Ishikawa (cell line): ENCODE measurements at regions not wholly inside any gene's neighbourhood (a gene's known extent, or its start where the extent isn't known, plus 50 kb on each side); places are given as distances from the start of the nearest gene placed in this dataset.

Source experiments
- CEBPB ChIP-seq: IDR thresholded peaks from 2 replicates; pipeline ENCODE4 v1.6.1; 2012
- CREB1 ChIP-seq: IDR thresholded peaks from 2 replicates; pipeline ENCODE4 v1.6.1; 2012; ENCODE audit warnings: low read depth
- EGR1 ChIP-seq: IDR thresholded peaks from 2 replicates; pipeline ENCODE4 v1.6.1; 2012
- EP300 ChIP-seq: IDR thresholded peaks from 2 replicates; pipeline ENCODE4 v1.6.1; 2012; ENCODE audit warnings: borderline replicate concordance
- FOXM1 ChIP-seq: IDR thresholded peaks from 2 replicates; pipeline ENCODE4 v1.6.1; 2012; ENCODE audit warnings: low read depth, borderline replicate concordance
- MAX ChIP-seq: IDR thresholded peaks from 2 replicates; pipeline ENCODE4 v1.6.1; 2012
- NFIC ChIP-seq: IDR thresholded peaks from 2 replicates; pipeline ENCODE4 v1.6.1; 2012
- RAD21 ChIP-seq: IDR thresholded peaks from 2 replicates; pipeline ENCODE4 v1.6.1; 2012; ENCODE audit warnings: low read depth
- TAF1 ChIP-seq: IDR thresholded peaks from 2 replicates; pipeline ENCODE4 v1.6.1; 2012; ENCODE audit warnings: low read depth, mild to moderate bottlenecking
- TCF12 ChIP-seq: IDR thresholded peaks from 2 replicates; pipeline ENCODE4 v1.6.1; 2012; ENCODE audit warnings: low read depth
- TEAD4 ChIP-seq: IDR thresholded peaks from 2 replicates; pipeline ENCODE4 v1.6.1; 2012
- USF1 ChIP-seq: IDR thresholded peaks from 2 replicates; pipeline ENCODE4 v1.6.1; 2012
- YY1 ChIP-seq: IDR thresholded peaks from 2 replicates; pipeline ENCODE4 v1.6.1; 2012; ENCODE audit warnings: low read depth
- ZBTB7A ChIP-seq: IDR thresholded peaks from 2 replicates; pipeline ENCODE4 v1.6.1; 2012; ENCODE audit warnings: low read depth
- TF ChIP-seq, protein P1 (sequence below): IDR thresholded peaks from 2 replicates; pipeline ENCODE4 v1.6.1; 2012; ENCODE audit warnings: low read depth, mild to moderate bottlenecking

- TF ChIP-seq NFIC (no peak), MAX (no peak), TCF12 (no peak), YY1 (no peak), FOXM1 (no peak), CEBPB (no peak), EGR1 (no peak), EP300 (no peak), CREB1 (no peak), TAF1 (no peak), TEAD4 (no peak), RAD21 (no peak), USF1 (no peak)
- TF ChIP-seq, protein P1, sequence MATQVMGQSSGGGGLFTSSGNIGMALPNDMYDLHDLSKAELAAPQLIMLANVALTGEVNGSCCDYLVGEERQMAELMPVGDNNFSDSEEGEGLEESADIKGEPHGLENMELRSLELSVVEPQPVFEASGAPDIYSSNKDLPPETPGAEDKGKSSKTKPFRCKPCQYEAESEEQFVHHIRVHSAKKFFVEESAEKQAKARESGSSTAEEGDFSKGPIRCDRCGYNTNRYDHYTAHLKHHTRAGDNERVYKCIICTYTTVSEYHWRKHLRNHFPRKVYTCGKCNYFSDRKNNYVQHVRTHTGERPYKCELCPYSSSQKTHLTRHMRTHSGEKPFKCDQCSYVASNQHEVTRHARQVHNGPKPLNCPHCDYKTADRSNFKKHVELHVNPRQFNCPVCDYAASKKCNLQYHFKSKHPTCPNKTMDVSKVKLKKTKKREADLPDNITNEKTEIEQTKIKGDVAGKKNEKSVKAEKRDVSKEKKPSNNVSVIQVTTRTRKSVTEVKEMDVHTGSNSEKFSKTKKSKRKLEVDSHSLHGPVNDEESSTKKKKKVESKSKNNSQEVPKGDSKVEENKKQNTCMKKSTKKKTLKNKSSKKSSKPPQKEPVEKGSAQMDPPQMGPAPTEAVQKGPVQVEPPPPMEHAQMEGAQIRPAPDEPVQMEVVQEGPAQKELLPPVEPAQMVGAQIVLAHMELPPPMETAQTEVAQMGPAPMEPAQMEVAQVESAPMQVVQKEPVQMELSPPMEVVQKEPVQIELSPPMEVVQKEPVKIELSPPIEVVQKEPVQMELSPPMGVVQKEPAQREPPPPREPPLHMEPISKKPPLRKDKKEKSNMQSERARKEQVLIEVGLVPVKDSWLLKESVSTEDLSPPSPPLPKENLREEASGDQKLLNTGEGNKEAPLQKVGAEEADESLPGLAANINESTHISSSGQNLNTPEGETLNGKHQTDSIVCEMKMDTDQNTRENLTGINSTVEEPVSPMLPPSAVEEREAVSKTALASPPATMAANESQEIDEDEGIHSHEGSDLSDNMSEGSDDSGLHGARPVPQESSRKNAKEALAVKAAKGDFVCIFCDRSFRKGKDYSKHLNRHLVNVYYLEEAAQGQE, result no peak
These were observed 195.1 kb upstream of the FMN2 start for GRCh38 chr1:239896569-239896968.

DNA sequence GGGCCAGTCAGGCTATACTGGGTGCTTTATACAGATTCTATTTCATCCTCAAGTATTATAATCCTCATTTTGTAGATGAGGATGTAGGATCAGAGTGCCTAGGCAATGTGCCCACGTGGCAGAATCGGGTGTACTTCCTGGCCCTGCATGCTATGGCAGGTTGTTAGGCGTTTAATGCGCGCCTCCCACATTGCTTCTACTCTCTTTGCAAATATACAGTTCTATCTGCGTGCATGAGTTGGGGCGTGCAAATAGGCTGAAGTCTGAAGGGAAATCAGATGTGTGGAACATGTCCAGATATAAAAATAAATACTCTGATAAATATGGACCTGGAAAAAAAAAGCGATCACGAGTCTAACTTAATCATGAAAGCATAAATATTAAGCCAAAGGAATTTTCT is 194.7 kb upstream of the FMN2 start:
- TF ChIP-seq RAD21 (no peak), MAX (no peak), TAF1 (no peak), TEAD4 (no peak), CEBPB (no peak), CREB1 (no peak), EGR1 (no peak), USF1 (no peak), EP300 (no peak), NFIC (no peak)

GRCh38 chr1:239897458-239897857 is 194.2 kb upstream of the FMN2 start:
- TF ChIP-seq YY1 (no peak), NFIC (no peak), RAD21 (no peak), EGR1 (no peak), TEAD4 (no peak), MAX (no peak), EP300 (no peak), TAF1 (no peak), CEBPB (no peak), USF1 (no peak), FOXM1 (no peak), CREB1 (no peak), ZBTB7A (no peak), TCF12 (no peak)
- TF ChIP-seq, protein P1, result no peak

- TF ChIP-seq TEAD4 (no peak), RAD21 (peak; percentile 98), MAX (peak; percentile 21; the same call in 1 of the 2 replicates)
These were observed 193.5 kb upstream of the FMN2 start for GRCh38 chr1:239898062-239898730.

GRCh38 chr1:239899747-239900146 is 191.9 kb upstream of the FMN2 start:
- TF ChIP-seq NFIC (no peak), FOXM1 (no peak), EP300 (no peak), YY1 (no peak), EGR1 (no peak), RAD21 (no peak), CEBPB (no peak), TAF1 (no peak), TCF12 (no peak), ZBTB7A (no peak), CREB1 (no peak), USF1 (no peak), TEAD4 (no peak), MAX (no peak)
- TF ChIP-seq, protein P1, result no peak
